ENCODE measurements at regions not wholly inside any gene's neighbourhood (a gene's known extent, or its start where the extent isn't known, plus 50 kb on each side); places are given as distances from the start of the nearest gene placed in this dataset.

- DNase-seq: no peak
Observed at GRCh38 chr10:131490991-131491594, 179.6 kb upstream of the TCERG1L start.

- DNase-seq: no peak
Observed at GRCh38 chr10:131492211-131492857, 180.8 kb upstream of the TCERG1L start.

DNA sequence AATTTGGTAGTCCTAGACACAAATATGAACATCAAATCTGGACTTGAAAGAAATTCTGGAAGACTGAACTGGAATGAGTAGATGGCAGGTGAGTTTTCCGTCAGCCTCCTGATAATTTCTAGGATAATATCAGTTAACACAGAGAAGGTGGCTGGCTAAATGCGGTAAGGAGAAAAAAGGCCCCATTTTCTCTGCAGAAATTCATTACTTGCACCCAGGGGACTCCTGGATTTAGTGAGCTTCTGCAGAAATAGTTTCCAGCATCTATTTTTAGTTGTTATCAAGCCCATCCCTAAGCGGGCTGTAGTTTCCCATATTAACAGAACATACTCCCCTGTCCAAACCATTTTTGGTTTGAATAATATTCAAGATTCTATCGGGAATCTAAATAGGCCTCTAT lies 181.9 kb upstream of the TCERG1L start:
- DNase-seq: no peak

- no peak for DNase-seq
Observed at GRCh38 chr10:131494451-131494850, 182.9 kb upstream of the TCERG1L start.

- no peak for DNase-seq
Observed at GRCh38 chr10:131495224-131495623, 183.7 kb upstream of the TCERG1L start.

GRCh38 chr10:131495892-131496291 lies 184.4 kb upstream of the TCERG1L start:
- no peak for DNase-seq

- DNase-seq: no peak
Observed at GRCh38 chr10:131496351-131497052, 185.0 kb upstream of the TCERG1L start.

DNA sequence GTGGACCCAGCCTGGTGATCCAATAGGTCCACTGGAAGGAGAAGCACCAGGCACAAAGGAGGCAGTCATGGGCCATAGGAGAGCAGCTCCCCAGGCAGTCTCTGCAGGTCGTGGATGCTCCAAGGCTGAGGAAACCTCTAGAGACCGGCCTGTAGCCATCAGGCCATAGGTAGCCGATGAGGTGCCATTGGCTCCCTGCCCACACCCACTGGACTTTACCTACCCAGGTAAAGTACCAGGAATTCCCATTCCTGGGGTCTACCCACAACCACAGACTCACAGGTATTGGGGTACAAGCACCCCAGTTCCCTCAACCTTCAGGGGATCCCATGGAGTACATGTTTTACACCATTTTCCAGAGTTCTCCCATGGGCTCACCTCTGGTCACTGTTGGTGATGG lies 188.0 kb upstream of the TCERG1L start:
- DNase-seq: no peak

GRCh38 chr10:131500181-131500580 lies 188.7 kb upstream of the TCERG1L start:
- no peak for DNase-seq

DNA sequence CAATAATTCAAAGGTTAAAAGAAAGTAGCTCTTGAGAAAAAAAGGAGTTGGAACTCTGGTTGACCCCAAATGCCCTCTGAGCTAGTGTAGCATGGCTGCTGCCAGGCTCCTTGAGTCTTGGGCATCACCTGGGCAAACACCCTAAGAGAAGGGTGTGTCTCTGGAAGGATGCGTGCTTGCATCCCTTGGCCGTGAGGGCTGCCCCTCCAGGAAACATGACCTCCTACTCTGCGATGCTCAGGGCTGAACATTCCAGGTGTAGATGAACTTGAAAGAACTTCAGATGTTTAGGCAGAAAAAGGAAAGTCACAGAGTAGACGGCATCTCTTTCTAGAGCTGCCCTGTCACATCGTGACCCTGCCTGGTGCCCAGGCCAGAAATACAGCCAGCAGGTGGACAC lies 189.4 kb upstream of the TCERG1L start:
- no peak for DNase-seq

DNA sequence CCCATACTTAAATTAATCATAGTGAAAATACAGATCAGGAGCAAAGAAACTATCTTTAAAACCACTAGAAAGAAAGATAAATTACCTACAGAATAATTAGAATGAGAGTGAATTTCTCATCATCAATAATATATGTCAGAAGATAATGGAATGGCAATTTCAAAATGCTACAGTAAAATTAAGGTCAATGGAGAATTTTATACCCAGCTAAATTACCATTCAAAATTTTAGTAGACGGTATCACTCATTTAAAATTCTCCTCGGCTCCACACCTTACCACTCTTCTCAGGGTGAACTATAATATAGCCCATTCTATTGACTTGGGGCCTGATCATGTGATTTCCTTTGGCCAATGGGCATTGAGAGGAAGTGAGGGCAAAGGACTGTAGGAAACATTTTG lies 192.5 kb upstream of the TCERG1L start:
- no peak for DNase-seq

DNA sequence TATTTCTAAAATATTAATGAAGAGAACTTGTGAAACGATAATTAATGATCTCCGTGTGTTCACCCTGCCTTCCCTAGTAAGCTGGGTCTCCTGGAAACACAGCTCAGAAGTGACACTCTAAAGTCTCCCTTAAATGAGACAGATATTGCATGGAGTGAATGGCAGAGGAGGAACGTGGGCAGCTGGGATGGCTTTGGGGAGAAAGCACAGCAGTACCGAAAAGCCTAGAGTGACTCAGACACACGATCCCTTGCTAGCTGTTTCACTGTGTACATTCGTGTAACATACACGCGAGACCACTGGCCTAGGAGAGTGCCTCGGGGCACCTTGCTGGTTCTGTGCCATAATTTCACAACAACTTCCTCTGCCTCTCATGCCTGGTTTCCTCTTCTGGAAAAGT lies 199.9 kb upstream of the TCERG1L start:
- DNase-seq: no peak

DNA sequence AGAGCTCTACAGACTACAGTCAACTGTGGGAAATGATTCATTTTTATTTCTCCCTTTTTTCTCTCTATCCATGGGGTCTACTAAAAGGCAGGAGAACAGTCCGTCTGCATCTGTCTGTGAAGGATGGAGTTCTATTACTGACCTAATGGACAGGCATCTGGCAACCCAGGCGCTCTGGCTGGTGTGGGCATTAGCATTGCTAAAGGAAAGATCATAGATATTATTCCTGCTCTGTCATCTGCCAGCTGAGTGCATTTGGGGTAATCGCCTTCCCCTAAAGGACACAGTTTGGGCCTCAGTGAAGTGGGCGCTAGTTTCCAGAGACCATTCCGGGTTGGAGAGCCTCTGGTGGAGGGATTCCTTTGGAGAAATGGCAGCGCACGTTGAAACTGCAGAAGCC lies 201.3 kb upstream of the TCERG1L start:
- DNase-seq: no peak

GRCh38 chr10:131513445-131513844 lies 201.9 kb upstream of the TCERG1L start:
- no peak for DNase-seq

- DNase-seq: no peak
Observed at GRCh38 chr10:131513901-131514300, 202.4 kb upstream of the TCERG1L start.

DNA sequence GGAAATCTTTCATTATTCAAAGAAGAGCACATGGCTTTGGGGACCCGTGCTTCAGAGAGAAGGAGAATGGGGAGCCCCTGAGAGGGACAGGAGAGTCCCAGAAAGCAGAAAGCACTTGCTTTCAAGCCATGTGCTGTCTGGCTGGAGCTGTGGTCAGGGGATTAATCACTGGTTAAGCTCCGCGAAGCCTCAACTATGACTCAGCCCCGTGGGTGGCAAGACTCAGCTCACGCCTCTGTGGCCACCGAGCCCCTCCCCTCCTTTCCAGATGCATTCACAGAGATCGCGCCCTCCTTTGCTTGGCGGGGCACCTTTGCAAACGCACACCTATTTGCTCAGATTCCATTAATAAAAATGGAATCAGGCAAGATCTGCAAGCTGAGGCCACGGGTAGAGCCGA lies 202.9 kb upstream of the TCERG1L start:
- no peak for DNase-seq

DNA sequence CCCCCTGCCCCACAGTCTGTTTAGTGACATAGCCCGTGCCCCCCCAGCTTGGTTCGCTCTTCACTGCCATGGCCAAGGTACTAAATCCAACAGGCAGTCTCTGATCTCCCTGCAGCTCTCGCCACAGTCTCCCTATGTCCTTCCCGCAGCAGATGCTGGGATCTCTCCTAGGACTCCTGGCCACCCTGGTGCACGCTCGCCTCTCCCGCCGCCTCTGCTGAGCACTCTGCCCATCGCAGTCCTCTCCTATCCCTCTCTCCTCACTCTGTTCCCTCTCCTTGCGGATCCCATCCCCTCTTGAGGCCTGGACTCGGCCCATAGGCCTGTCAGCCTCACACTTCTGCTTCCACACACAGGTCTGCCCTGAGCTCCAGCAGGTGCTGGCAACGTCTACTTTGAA lies 204.8 kb upstream of the TCERG1L start:
- no peak for DNase-seq

GRCh38 chr10:131517781-131518180 lies 206.3 kb upstream of the TCERG1L start:
- no peak for DNase-seq

DNA sequence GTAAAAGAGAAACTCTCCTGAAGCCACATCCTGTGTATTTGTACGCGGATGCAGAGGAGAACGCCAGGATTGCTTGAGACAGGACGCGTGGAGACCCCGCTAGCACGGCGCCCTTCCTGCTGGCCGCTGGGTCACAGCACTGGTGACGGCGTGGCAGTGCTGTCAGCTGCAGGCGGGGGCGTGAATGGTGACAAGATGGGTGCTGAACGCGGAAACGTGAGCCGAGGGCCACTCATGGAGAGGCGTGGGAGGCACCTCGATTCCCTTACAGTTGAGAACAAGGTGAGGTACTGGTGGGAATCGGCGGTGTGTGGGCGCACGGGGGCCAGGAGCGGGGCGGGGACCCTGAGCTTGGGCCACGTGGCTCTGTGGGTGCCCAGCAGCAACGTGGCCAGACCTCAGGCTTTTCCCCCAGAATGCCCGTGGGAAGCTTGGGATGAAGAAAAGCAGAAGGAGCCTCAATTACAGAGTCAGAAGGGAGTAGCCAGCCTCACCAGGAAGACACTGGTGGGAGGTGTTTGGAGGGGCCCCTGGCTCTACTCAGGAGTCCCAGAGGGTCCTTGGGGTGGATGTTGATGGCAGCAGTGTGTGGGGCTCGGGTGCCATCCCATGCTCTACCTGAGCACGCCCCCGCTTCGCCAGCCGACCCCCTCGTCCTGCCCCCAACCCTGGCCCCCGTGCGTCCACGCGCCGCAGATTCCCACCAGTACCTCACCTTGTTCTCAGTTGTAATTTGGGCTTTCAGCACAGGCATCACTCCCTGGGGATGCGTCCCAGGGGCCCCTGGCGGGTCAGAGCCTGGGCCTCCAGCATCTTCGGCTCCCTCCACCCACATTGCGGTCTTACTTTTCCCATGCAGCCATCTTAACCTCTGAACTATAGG lies 208.4 kb upstream of the TCERG1L start:
- no peak for DNase-seq

DNA sequence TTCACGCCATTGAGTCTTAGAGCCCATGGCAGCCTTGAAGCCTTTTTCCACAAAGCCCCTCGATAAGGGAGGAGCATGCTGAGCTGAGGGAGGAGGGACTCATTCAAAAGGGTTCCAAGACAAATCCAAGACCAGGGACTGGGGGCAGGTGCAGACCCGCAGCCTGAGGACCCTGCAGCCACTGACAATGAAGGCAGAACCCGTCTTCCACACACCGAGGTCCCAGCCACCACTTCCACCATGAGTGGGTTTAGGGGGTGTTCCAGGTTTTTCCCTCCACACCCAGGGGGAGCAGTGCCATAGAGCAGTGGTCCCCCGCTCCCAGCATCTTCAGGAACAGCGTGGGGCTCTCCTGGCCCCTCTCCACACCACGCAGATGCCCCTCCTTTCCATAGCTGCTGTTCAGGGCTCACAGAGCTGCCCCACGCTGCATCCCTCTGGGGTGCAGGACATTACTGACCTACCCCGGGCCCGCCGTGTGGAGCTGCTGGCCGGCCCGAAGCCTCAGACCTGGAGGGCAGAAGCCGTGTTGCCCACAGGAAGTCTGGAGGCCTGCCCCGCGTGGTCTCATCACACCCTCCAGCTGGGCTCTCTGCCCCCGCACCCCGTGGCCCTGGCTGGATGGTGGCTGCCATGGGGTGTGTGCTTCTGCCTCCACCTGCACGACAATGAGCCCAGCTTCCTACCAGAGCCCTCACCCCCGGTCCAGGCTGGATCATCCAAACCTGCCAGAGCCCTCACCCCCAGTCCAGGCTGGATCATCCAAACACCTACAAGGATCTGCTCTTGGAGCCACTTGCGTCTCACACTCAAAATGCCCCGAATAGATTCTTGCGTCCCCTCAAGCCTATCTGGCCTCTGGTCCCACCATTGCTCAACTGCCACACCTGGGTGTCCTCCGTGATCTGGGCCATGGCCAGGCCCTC lies 220.0 kb upstream of the TCERG1L start:
- no peak for DNase-seq

DNA sequence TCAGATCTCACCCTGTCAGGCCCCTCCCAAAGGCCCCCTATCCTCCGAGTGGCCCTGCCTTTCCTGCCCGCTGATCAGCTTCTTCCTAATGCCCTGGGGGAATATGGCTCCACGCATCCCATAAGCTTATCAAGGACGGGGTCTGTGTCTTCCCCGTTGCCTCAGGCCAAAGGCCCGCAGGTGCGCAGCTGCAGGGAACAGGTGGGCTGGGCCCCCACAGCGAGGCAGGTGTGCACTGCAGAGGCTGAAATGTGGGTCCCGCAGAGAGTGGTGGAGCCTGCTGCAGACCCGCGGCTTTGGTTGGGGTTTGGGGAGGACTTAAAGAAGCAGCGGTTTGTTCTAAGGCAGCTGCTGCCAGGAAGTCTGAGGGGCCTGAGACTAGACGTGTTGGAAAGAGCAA lies 220.8 kb upstream of the TCERG1L start:
- no peak for DNase-seq

DNA sequence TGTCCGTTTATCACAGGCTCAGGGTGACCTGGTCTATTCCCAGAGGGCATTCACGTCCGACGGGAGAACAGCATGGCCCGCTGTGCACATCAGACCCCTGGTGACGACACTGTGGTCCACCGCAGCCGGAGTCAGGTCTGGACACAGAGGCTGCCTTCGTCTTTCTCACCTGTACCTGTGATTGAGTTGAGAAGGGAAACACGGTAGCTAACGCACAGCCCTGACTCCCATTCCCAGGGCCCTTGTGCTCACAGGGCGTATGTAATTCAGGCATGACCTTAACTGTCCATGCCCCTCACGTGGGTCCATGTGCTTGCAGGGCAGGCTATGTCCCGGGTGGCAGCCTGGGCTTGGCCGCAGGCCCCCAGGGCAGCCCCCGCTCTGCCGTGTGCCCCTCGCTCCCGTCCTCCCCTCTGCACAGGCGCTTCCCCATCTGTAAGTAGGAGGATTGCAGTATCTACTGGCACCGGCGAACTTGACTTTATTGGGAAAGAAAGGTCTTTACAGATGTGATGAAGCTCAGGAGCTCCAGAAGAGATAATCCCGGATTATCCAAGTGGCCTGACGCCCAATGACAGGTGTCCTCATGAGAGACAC lies 221.3 kb upstream of the TCERG1L start:
- DNase-seq: no peak
